ENCODE measurements at regions not wholly inside any gene's neighbourhood (a gene's known extent, or its start where the extent isn't known, plus 50 kb on each side); places are given as distances from the start of the nearest gene placed in this dataset.

GRCh38 chr9:124179196-124180071, 78.3 kb upstream of the NEK6 start:
- DNase-seq, result no peak

- peak; percentile 12 for DNase-seq
These were observed 77.2 kb upstream of the NEK6 start for GRCh38 chr9:124180557-124180956.

DNA sequence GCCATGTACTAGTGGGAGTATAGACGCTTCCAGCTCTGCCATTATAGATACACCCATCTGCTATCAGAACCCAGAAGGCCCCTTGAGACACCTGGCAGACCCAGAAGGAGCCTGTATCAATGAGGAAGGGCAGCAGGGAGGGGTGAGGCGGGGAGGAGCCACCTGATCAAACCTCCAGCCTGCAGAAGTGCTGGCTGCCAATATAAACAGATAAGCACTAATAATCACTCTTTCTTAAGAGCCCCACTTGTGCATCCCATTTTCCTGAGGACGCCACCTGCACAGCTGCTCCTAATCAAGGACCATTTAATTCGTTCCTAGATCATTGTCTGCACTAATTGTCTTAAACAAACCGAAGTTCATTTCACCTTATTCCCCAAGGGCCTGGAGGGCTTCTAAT, 75.0 kb upstream of the NEK6 start:
- DNase-seq, result no peak

DNA sequence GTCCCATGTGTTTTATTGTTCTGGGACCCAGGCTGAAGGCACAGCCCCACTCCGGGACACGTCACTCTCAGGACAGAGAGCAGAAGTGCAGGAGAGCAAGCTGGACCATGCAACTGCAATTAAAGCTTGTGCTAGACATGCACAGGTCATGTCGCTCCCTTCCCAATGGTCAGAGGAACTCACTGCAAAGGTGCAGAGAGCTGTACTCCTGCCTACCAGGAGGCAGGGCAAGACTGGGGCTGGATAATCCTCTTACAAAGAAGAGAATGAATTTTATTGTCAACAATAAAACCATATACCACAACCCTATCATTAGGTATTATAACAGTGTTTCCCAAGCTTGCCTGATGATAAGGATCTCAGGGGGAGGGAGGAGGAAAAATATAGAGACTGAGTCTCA, 74.0 kb upstream of the NEK6 start:
- DNase-seq, result no peak

DNA sequence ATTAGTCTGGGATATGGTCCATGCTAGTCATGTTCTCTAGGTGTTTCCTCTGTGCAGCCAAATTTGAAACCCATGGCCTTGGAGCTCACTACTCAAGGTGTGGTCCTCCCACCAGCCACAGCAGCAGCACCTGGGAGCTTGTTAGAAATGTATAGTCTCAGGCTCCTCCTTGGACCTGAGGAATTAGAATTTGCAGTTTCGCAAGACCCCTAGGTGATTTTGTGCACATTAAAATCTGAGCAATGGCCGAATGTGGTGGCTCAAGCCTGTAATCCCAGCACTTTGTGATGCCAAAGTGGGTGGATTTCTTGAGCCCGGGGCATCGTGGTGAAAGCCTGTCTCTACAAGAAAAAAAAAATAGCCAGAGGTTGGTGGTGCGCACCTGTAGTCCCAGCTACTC, 72.3 kb upstream of the NEK6 start:
- no peak for DNase-seq

DNA sequence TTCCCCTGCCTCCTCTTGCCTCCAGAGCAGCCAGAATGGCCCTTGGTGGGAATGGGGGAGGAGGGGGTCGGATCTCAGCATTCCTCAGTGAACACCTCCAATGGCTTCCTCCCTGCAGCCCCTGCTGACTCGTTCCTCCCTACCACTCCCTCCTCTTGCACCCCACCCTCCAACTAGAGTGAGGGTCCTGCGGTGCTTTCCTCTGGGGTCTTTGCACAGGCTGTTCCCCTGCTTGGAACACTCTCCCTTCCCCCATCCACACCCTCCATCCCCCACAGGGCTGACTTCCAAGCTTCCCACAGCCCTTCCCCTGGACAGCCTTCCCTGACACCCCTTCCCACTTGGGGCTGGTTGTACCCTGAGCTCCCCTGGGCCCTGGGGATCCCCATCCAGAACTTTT, 70.4 kb upstream of the NEK6 start:
- no peak for DNase-seq

- no peak for DNase-seq
These were observed 69.2 kb upstream of the NEK6 start for GRCh38 chr9:124188331-124189110.

- no peak for DNase-seq
These were observed 67.0 kb upstream of the NEK6 start for GRCh38 chr9:124190761-124191160.

DNA sequence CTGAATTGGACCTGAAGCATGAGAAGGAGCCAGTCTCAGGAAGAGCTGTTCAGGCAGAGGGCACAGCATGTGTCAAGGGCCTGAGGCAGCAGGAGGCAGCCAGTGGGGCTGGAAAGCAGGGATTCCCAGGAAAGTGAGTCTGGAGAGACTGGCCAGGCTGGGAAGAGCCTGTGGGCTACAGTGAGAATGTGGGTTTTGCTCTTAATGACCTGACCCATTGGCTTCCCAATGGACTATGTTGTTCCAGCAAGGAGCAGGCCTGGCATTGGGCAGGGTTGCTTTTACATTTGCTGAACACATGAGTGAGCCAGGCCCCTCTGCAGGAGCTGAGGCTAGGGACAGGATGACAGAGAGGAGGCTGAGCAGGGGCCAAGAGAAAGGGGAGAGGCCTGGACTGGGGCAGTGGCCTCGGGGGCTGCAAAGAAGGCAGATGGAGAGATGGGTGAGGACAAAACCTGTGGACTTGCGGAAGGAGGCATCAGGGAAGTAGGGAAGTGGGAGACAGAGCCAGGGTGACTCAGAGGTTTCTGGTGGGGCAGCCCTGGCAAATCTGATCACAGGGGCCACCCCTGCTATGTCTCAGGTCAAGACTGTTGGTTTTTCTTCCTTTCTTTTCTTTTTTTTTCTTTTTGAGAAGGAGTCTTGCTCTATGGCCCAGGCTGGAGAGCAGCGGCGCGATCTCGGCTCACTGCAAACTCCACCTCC, 65.9 kb upstream of the NEK6 start:
- no peak for DNase-seq

DNA sequence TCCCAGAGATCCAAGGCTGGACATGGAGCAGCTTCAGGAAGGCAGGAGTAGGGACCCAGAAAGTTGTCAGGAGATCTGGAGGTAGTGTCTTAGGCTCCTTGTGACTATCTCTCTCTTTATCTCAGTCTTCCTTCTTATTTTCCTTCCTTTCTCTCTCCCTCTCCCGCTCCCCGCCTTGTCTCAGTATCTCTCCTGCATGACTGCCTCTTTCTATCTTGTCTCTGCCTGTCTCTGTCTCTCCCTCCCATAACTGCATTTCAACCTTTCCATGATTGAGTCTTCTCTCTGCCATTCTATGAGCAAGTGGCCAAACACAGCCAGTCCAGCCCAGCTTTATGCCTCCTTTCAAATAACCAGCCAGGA, 61.0 kb upstream of the NEK6 start:
- DNase-seq, result no peak

DNA sequence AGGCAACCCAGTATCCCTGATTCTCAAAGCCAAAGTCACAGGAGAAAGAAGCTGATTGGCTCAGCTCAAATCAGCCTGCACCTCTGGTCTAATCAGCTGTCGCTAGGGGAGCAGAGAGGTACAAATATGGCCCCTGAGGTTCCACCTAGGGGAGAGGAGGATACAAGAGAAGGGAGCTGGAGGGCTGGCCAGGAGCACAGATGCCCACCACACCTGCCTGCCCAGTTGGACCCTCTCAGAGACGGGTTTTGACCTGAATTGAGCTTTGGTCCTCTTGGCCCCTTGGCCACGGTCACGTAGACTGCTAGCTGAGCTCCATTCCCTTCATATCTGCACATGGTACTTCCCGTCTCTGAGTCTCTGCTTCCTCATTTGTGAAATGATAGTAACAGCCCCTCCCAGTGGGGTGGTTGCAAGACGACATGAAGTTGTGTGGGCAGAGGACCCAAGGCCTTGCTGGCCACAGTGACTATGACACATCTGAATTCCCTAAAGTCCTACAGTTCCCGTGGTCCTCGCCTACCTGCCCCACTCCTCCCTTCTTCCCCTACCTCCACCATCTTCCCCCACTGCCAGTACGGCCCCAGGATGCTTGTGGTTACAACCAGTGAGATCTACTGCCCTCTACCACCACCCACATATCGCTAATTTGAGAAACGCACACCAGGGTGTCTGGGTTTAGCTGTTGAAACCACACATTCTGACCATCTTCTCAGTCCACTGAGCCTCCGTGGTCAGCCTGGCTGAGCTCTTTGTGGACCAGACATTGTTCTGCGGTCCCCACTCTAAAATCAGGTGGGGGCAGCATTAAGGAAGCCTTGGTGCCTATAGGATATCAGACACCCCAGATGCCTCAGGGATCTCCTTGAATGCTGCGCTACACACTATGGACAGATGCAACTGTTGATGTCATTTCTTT, 60.3 kb upstream of the NEK6 start:
- peak; percentile 95 for DNase-seq

- DNase-seq, result no peak
These were observed 59.4 kb upstream of the NEK6 start for GRCh38 chr9:124198331-124198730.

DNA sequence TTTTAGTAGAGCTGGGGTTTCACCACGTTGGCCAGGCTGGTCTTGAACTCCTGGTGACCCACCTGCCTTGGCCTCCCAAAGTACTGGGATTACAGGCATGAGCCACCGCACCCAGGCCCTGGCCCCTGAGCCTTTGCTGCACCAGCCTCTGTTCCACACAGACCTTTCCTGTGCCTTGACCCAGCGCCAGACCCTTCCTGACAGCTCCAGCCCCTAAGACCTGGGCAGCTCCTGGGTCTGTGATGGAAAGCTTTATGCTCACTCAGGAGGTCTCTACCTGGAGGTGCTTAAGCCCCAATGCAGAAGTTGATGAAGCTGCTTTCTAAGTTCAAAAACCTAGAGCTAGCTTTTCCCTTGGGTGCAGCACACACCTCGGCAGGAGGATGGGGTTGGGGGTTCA, 58.8 kb upstream of the NEK6 start:
- no peak for DNase-seq

DNA sequence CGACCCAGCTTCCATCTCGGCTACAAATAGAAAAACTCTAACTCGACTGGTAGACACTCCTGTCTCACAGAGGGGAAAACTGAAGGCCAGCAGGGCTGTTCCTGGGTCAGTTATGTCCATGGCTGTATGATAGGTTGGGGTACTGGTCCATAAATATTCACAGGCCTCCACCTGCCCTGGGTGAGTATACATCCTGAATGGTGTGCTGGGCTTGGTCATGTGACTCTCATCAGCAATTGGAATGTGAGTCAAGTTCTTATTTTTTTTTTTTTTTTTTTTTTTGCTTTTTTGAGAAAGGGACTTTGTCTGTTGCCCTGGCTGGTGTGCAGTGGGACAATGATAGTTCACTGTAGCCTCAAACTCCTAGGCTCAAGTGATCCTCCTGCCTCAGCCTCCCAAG, 58.3 kb upstream of the NEK6 start:
- DNase-seq, result no peak

GRCh38 chr9:124202447-124202971, 55.2 kb upstream of the NEK6 start:
- DNase-seq, result peak; percentile 98

GRCh38 chr9:124205686-124206352, 51.9 kb upstream of the NEK6 start:
- peak; percentile 51 for DNase-seq

- DNase-seq, result no peak
These were observed 51.4 kb upstream of the NEK6 start for GRCh38 chr9:124206391-124206790.
